ENCODE measurements at regions not wholly inside any gene's neighbourhood (a gene's known extent, or its start where the extent isn't known, plus 50 kb on each side); places are given as distances from the start of the nearest gene placed in this dataset.

DNA sequence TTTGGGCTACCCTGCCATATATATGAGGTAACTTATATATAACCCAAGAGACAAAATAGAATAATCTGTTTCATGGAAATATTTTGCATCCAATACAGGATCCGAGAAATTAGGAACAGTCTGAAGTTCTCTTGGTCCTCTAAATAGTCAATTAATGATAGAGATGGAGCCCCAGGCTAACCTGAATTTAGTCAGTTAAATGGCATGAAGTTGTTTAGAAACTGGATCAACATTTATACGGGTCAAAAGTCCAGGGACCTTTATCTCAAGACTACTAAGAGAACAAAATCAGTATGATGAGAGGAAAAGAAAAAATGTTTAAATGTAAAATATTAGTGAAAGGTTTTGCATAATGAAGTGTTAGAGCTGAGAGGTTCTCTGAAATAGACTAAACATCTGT lies 303.3 kb upstream of the ACTBL2 start:
- TF ChIP-seq, protein P1, sequence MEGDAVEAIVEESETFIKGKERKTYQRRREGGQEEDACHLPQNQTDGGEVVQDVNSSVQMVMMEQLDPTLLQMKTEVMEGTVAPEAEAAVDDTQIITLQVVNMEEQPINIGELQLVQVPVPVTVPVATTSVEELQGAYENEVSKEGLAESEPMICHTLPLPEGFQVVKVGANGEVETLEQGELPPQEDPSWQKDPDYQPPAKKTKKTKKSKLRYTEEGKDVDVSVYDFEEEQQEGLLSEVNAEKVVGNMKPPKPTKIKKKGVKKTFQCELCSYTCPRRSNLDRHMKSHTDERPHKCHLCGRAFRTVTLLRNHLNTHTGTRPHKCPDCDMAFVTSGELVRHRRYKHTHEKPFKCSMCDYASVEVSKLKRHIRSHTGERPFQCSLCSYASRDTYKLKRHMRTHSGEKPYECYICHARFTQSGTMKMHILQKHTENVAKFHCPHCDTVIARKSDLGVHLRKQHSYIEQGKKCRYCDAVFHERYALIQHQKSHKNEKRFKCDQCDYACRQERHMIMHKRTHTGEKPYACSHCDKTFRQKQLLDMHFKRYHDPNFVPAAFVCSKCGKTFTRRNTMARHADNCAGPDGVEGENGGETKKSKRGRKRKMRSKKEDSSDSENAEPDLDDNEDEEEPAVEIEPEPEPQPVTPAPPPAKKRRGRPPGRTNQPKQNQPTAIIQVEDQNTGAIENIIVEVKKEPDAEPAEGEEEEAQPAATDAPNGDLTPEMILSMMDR (IDR thresholded peaks at IDR 0.05; ENCODE audit: borderline replicate concordance, extremely low read depth, low read length, poor library complexity, severe bottlenecking): no peak
- no peak for TF ChIP-seq EZH2 (IDR thresholded peaks at IDR 0.05; ENCODE audit: borderline replicate concordance, low read depth, low read length, severe bottlenecking)
